RWPE1 (cell line): ENCODE measurements at regions not wholly inside any gene's neighbourhood (a gene's known extent, or its start where the extent isn't known, plus 50 kb on each side); places are given as distances from the start of the nearest gene placed in this dataset.
A peak's percentile ranks its signal among the peaks of the same experiment; 100 is the strongest.

Experiments used
- CTCF ChIA-PET: fragments of 350-600 bp; sonication (Branson Sonifier 250); formaldehyde crosslinking; extraction: SDS; loops from one replicate; lab custom pipeline; 2021; lab: Yijun Ruan, JAX
- POLR2A ChIA-PET: fragments of 400-600 bp; formaldehyde crosslinking; extraction: SDS; loops from one replicate; lab custom pipeline; 2020; ENCODE audit warnings: antibody characterized with exemption; ENCODE audit not compliant: low non-redundant PET; lab: Yijun Ruan, JAX
- DNase-seq: peaks from one replicate; pipeline ENCODE4 v3.0.0; 2012; ENCODE audit warnings: low spot score
- H3K27ac ChIP-seq: fragments of 450-650 bp; 2 replicates; pipeline ENCODE4 v1.5.1; 2017
- TF ChIP-seq, protein P1 (sequence below): fragments of 450-650 bp; conservative IDR thresholded peaks from 2 replicates; pipeline ENCODE4 v1.5.1; 2017; ENCODE audit warnings: low read depth, mild to moderate bottlenecking

DNA sequence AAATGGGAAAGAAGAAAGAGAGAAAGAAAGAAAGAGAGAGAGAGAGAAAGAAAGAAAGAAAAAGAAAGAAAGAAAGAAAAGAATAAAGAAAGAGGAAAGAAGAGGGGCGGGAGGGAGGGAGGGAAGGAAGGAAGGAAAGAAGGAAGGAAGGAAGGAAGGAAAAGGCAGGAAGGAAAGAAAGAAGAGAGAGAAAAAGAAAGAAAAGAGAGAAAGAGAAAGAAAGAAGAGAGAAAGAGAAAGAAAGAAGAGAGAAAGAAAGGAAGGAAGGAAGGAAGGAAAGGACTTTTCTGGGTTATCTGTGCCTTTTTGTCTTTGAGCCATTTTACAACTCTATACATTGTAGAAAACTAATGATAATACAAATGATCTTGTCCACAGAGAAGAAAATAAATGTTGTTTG, 136.6 kb upstream of the SMAD3 start:
- no peak for DNase-seq
- TF ChIP-seq, protein P1, sequence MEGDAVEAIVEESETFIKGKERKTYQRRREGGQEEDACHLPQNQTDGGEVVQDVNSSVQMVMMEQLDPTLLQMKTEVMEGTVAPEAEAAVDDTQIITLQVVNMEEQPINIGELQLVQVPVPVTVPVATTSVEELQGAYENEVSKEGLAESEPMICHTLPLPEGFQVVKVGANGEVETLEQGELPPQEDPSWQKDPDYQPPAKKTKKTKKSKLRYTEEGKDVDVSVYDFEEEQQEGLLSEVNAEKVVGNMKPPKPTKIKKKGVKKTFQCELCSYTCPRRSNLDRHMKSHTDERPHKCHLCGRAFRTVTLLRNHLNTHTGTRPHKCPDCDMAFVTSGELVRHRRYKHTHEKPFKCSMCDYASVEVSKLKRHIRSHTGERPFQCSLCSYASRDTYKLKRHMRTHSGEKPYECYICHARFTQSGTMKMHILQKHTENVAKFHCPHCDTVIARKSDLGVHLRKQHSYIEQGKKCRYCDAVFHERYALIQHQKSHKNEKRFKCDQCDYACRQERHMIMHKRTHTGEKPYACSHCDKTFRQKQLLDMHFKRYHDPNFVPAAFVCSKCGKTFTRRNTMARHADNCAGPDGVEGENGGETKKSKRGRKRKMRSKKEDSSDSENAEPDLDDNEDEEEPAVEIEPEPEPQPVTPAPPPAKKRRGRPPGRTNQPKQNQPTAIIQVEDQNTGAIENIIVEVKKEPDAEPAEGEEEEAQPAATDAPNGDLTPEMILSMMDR, result no peak
- POLR2A ChIA-PET, result no interaction called here
- CTCF ChIA-PET, result interaction anchor here (0.6 kb wide), 1 partner anchor 129 kb away, joined by 3 read pairs; no protein-coding TSS in a partner anchor
- no peak overlapping the region for H3K27ac ChIP-seq

DNA sequence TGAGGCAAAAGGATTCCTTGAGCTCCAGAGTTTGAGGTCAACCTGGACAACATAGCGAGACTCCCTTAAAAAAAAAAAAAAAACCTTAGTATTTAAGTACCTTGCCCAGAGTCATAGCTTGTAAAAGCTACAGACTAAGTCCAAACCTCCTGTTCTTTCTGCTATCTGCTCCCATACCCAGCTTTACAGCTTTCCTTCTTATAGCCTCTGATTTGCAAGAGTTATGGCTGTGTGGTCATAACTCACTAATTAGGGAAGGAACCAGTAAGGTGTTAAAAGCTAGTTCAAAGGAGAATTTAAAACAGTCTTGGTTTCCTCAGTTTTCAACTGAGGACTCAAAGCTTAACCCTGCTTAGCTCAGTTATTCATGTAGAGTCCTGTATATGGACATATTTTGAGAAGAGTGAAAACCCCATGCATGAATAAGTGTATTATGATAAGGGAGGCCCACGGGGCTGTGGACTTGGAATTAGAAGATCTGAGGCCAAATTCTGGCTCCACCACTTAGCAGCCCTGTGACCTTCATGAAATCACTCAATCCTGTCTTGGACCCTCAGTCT, 135.5 kb upstream of the SMAD3 start:
- no peak for DNase-seq
- TF ChIP-seq, protein P1, result no peak
- H3K27ac ChIP-seq, result no peak overlapping the region
- ChIA-PET CTCF (interaction anchor here (1.3 kb wide), 1 partner anchor 8 kb away, joined by 4 read pairs; no protein-coding TSS in a partner anchor), POLR2A (interaction anchor here (0.6 kb wide), 1 partner anchor 591 kb away, joined by 4 read pairs; the partner anchor contains the start of gene C15orf61)

DNA sequence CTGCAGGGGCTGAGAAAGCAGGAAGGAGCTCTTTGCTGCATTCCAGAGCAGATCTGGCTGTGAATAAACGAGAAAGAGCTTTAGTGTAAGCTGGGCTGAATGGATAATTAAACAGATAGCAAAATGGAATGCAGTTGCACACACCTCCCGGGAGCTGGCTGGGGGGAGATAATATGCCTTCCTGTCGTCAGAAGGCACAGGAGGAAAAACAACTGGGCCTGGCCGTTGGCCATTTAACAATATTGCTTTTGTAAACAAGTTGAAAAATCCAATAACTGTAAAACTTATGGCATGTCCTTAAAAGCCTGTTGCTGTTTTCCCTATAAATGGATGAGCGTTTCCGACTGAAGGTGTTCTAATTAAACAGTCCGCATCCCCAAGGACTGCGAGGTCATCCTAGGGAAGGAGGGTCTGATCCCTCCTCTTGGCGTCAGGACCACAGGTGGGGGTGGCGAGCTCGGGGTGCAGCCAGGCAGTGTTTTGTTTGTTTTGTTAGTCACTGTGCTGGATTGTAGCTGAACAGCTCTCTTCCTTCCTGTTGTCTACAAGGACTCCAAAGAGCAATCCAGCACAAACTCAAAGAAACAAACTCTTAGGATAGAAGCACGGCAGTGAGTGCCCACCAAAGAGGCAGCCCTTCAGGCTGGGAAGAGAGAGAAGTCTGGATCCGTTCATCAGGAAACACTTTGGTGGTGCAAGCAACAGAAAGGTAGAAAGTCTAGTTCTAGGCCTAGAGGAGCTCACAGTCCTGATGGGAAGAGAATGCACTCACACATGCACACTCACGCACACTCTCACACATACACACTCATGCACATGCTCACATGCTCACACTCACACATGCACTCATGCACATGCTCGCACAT, 133.4 kb upstream of the SMAD3 start:
- peak overlapping the region; percentile 61 for H3K27ac ChIP-seq
- POLR2A ChIA-PET, result no interaction called here
- peak; percentile 85 for DNase-seq
- TF ChIP-seq, protein P1, result no peak
- CTCF ChIA-PET, result interaction anchor here (0.6 to 1.0 kb wide), 2 partner anchors 9 to 15 kb away, joined by 3 to 4 read pairs; no protein-coding TSS in a partner anchor

DNA sequence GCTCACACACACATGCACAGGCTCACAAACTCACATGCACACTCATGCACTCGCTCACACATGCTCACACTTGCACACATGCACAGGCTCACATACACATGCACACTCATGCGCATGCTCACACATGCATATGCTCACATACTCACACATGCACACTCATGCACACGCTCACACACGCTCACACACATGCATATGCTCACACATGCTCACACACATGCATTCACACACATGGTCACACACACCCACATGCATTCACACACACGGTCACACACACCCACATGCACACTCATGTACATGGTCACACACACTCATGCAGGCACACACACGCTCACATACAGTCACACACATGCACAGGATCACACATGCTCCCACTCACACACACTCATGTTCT, 132.8 kb upstream of the SMAD3 start:
- DNase-seq, result no peak
- CTCF ChIA-PET, result no interaction called here
- H3K27ac ChIP-seq, result peak overlapping the region; percentile 61
- TF ChIP-seq, protein P1, result no peak
- POLR2A ChIA-PET, result interaction anchor here (0.6 kb wide), 1 partner anchor 82 kb away, joined by 4 read pairs; no protein-coding TSS in a partner anchor

DNA sequence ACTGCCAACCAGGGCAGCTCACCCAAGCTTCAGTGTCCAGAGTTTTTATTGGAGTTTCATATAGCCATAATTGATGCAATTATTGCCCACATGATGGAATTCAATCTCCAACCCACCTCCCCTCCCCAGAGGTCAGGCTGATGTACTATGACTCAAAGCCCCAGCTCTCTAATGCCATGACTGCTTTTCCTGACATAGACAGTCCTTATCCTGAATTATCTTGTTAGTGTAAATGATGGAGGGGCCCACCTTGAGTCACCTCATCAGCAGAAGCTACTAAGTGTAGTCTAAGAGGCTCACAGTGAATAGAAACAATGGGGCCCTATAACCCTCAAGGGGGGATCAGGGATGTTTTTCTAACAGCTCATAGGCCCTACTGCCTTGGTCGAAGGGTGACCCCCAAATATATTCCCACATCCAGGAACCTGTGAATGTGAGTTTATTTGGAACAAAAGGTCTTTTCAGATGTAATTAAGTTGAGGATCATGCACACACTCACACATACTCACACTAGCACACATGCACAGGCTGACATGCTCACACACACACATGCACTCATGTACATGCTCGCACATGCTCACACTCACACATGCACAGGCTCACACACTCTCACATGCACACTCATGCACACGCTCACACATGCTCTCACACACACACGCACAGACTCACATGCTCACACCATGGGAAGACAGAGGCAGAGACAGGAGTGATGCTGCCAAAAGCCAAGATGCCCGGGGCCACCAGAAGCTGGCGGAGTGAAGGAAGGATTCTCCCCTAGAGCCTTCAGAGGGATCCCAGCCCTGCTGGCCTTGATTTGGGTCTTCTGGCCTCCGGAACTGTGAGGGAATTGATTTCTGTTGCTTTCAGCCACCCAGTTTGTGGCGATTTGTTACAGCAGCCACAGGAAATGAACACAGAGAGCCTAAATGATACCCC, 131.2 kb upstream of the SMAD3 start:
- TF ChIP-seq, protein P1, result no peak
- DNase-seq, result no peak
- CTCF ChIA-PET, result interaction anchor here (1.2 kb wide), 1 partner anchor 12 kb away, joined by 3 read pairs; no protein-coding TSS in a partner anchor
- H3K27ac ChIP-seq, result no peak overlapping the region
- POLR2A ChIA-PET, result no interaction called here
